ENCODE measurements at regions not wholly inside any gene's neighbourhood (a gene's known extent, or its start where the extent isn't known, plus 50 kb on each side); places are given as distances from the start of the nearest gene placed in this dataset.
"Not testable (repeated sequence)": the region's sequence is repeated elsewhere in the genome, so short reads cannot be mapped to it uniquely, and the experiment has no call there.

GRCh38 chr10:47711428-47711827 lies 52.0 kb downstream of the SYT15B start:
- not testable (repeated sequence) for DNase-seq

GRCh38 chr10:47710443-47710842 lies 52.9 kb downstream of the SYT15B start:
- not testable (repeated sequence) for DNase-seq

- not testable (repeated sequence) for DNase-seq
Observed at GRCh38 chr10:47705698-47706414, 57.5 kb downstream of the SYT15B start.

GRCh38 chr10:47701285-47701684 lies 62.1 kb downstream of the SYT15B start:
- not testable (repeated sequence) for DNase-seq

- DNase-seq, result not testable (repeated sequence)
Observed at GRCh38 chr10:47699854-47700253, 63.5 kb downstream of the SYT15B start.

- not testable (repeated sequence) for DNase-seq
Observed at GRCh38 chr10:47696170-47696569, 67.2 kb downstream of the SYT15B start.

GRCh38 chr10:47695149-47695548 lies 68.2 kb downstream of the SYT15B start:
- not testable (repeated sequence) for DNase-seq

- not testable (repeated sequence) for DNase-seq
Observed at GRCh38 chr10:47690304-47690703, 73.1 kb downstream of the SYT15B start.

- DNase-seq, result not testable (repeated sequence)
Observed at GRCh38 chr10:47683826-47684475, 79.4 kb downstream of the SYT15B start.

- not testable (repeated sequence) for DNase-seq
Observed at GRCh38 chr10:47681638-47681990, 81.8 kb downstream of the SYT15B start.

GRCh38 chr10:47680848-47681637 lies 82.3 kb downstream of the SYT15B start:
- not testable (repeated sequence) for DNase-seq

GRCh38 chr10:47676102-47676501 lies 87.3 kb downstream of the SYT15B start:
- not testable (repeated sequence) for DNase-seq

GRCh38 chr10:47675577-47675976 lies 87.8 kb downstream of the SYT15B start:
- not testable (repeated sequence) for DNase-seq

- DNase-seq, result not testable (repeated sequence)
Observed at GRCh38 chr10:47673128-47673527, 90.3 kb downstream of the SYT15B start.

- not testable (repeated sequence) for DNase-seq
Observed at GRCh38 chr10:47670857-47671256, 92.5 kb downstream of the SYT15B start.

GRCh38 chr10:47661955-47662577 lies 101.3 kb downstream of the SYT15B start:
- DNase-seq, result not testable (repeated sequence)

- DNase-seq, result not testable (repeated sequence)
Observed at GRCh38 chr10:47656732-47657131, 106.7 kb downstream of the SYT15B start.

- DNase-seq, result not testable (repeated sequence)
Observed at GRCh38 chr10:47654161-47654560, 109.2 kb downstream of the SYT15B start.

- DNase-seq, result not testable (repeated sequence)
Observed at GRCh38 chr10:47648594-47648993, 114.8 kb downstream of the SYT15B start.

- not testable (repeated sequence) for DNase-seq
Observed at GRCh38 chr10:47647523-47648101, 115.8 kb downstream of the SYT15B start.

- not testable (repeated sequence) for DNase-seq
Observed at GRCh38 chr10:47646686-47647273, 116.6 kb downstream of the SYT15B start.
